ENCODE measurements at regions not wholly inside any gene's neighbourhood (a gene's known extent, or its start where the extent isn't known, plus 50 kb on each side); places are given as distances from the start of the nearest gene placed in this dataset.

- peaks cover 4% of the 10 kb centered on the region; the same call in 1 of the 2 replicates for H3K9me1 ChIP-seq (ENCODE audit: insufficient read depth, low read length)
- no peak for TF ChIP-seq CHD1 (IDR thresholded peaks at IDR 0.05; ENCODE audit: low read depth, low read length)
- no peak for TF ChIP-seq FOS (IDR thresholded peaks at IDR 0.05; ENCODE audit: low read depth, low read length)
- no peak for TF ChIP-seq RFX5 (IDR thresholded peaks at IDR 0.05; ENCODE audit: low read depth, low read length)
- no peak for TF ChIP-seq NFE2L2 (IDR thresholded peaks at IDR 0.05; ENCODE audit: low read depth, low read length)
- TF ChIP-seq RAD21 (IDR thresholded peaks at IDR 0.05; ENCODE audit: low read length) = no peak
- TF ChIP-seq POLR2A (IDR thresholded peaks at IDR 0.05; ENCODE audit: low read depth, low read length) = no peak
- TF ChIP-seq MXI1 (IDR thresholded peaks at IDR 0.05; ENCODE audit: borderline replicate concordance, low read depth, low read length) = no peak
- TF ChIP-seq, protein P1, sequence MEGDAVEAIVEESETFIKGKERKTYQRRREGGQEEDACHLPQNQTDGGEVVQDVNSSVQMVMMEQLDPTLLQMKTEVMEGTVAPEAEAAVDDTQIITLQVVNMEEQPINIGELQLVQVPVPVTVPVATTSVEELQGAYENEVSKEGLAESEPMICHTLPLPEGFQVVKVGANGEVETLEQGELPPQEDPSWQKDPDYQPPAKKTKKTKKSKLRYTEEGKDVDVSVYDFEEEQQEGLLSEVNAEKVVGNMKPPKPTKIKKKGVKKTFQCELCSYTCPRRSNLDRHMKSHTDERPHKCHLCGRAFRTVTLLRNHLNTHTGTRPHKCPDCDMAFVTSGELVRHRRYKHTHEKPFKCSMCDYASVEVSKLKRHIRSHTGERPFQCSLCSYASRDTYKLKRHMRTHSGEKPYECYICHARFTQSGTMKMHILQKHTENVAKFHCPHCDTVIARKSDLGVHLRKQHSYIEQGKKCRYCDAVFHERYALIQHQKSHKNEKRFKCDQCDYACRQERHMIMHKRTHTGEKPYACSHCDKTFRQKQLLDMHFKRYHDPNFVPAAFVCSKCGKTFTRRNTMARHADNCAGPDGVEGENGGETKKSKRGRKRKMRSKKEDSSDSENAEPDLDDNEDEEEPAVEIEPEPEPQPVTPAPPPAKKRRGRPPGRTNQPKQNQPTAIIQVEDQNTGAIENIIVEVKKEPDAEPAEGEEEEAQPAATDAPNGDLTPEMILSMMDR (conservative IDR thresholded peaks at IDR 0.05; ENCODE audit: low read depth, low read length) = no peak
- TF ChIP-seq BHLHE40 (IDR thresholded peaks at IDR 0.05; ENCODE audit: low read depth, low read length) = no peak
- TF ChIP-seq ELK1 (IDR thresholded peaks at IDR 0.05; ENCODE audit: borderline replicate concordance, low read depth, low read length) = no peak
- no peak for TF ChIP-seq MAZ (IDR thresholded peaks at IDR 0.05; ENCODE audit: borderline replicate concordance, low read depth, low read length)
- no peak for TF ChIP-seq USF2 (IDR thresholded peaks at IDR 0.05; ENCODE audit: low read depth, low read length)
- TF ChIP-seq RCOR1 (IDR thresholded peaks at IDR 0.05; ENCODE audit: insufficient replicate concordance, low read length) = no peak
- no peak for TF ChIP-seq CEBPB (IDR thresholded peaks at IDR 0.05; ENCODE audit: low read depth, low read length)
Measured at GRCh38 chr15:70526974-70527325, 236.4 kb downstream of the UACA start.

More at GRCh38 chr15:70526974-70527325, 236.4 kb downstream of the UACA start:
- ChIA-PET POLR2A (ENCODE audit: unreplicated experiment) (no interaction called here), CTCF (interaction anchor here (1.0 kb wide), 1 partner anchor 11 kb away, joined by 3 read pairs; no protein-coding TSS in a partner anchor)
- Histone ChIP-seq H2BK120ac (ENCODE audit: low read depth, low read length) (no peak overlapping the region), H3K18ac (ENCODE audit: low read depth, low read length) (no peak overlapping the region), H3K56ac (ENCODE audit: extremely low read depth, insufficient read depth, low read length) (no peak overlapping the region), H4K20me1 (ENCODE audit: insufficient read depth, low read length) (no peaks in the 10 kb centered on the region), H2BK15ac (ENCODE audit: low read depth, low read length) (no peak overlapping the region), H3K4me1 (ENCODE audit: control insufficient read depth, insufficient read depth, low read length) (peaks cover 2% of the 10 kb centered on the region; the same call in 1 of the 2 replicates), H3K9me3 (ENCODE audit: control insufficient read depth, insufficient read depth, low read length) (no peaks in the 10 kb centered on the region), H4K91ac (ENCODE audit: insufficient read depth, low read depth, low read length) (no peak overlapping the region), H2AK9ac (replicated peaks; ENCODE audit: low read depth, low read length, poor library complexity) (no peak overlapping the region), H3K27ac (ENCODE audit: insufficient read depth, low read length) (no peak overlapping the region), H2BK20ac (ENCODE audit: low read depth, low read length) (no peak overlapping the region), H2AFZ (replicated peaks; ENCODE audit: low read length, poor library complexity) (no peak overlapping the region), H3K79me1 (ENCODE audit: low read depth in 1 of 2, low read length in 2 of 2) (no peaks in the 10 kb centered on the region), H4K8ac (ENCODE audit: low read depth in 2 of 2, low read length in 2 of 2) (no peak overlapping the region), H3K36me3 (ENCODE audit: control insufficient read depth, insufficient read depth, low read length) (no peaks in the 10 kb centered on the region), H3K9ac (ENCODE audit: low read depth, low read length) (no peak overlapping the region), H3K4me2 (ENCODE audit: low read depth, low read length) (peak overlapping the region; percentile 84; the same call in 1 of the 2 replicates), H3K4ac (ENCODE audit: low read depth, low read length) (no peak overlapping the region), H3K23ac (ENCODE audit: low read depth, low read length) (no peak overlapping the region), H4K5ac (ENCODE audit: low read depth, low read length) (no peak overlapping the region), H3K14ac (replicated peaks; ENCODE audit: low read depth, low read length) (no peak overlapping the region), H2BK5ac (ENCODE audit: low read depth, low read length, poor library complexity, severe bottlenecking) (no peak overlapping the region), H3K4me3 (ENCODE audit: insufficient read depth, low read depth, low read length) (no peak overlapping the region), H2AK5ac (ENCODE audit: low read depth, low read length) (no peak overlapping the region), H3K27me3 (ENCODE audit: control insufficient read depth, insufficient read depth, low read length) (peaks cover 61% of the 10 kb centered on the region)
- DNase-seq (no peak), ATAC-seq (ENCODE audit: low read depth) (no peak)
- 77% methylated on average over 3 of the region's 6 CpGs; no CpG with 5 or more reads in 1 of the 2 experiments for WGBS, 2 experiments (ENCODE audit: extremely low coverage in 2 of 2, insufficient read length in 1 of 2)
- dilution Hi-C loops (cut with HindIII; ENCODE audit: low sequenced_read_pairs, unreplicated experiment) = no loop called here
- intact Hi-C loops (cut with micrococcal nuclease) = no loop called here
- in situ Hi-C loops (cut with MboI; ENCODE audit: low sequenced_read_pairs) = no loop called here
- BruUV-seq (replicated peaks) = no TSS peak
